A673 (cell line): ENCODE measurements at regions not wholly inside any gene's neighbourhood (a gene's known extent, or its start where the extent isn't known, plus 50 kb on each side); places are given as distances from the start of the nearest gene placed in this dataset.

ENCODE experiments used
- BruUV-seq: library from RNA; stranded (reverse); fragments of 400-500 nt; replicated peaks from 2 replicates; lab custom pipeline; 2021; lab: Mats Ljungman, UMichigan
- CTCF ChIA-PET: fragments of 300-600 bp; sonication (Branson Sonifier 250); formaldehyde crosslinking; loops from one replicate; lab custom pipeline; 2022; ENCODE audit warnings: antibody characterized with exemption; lab: Charles Lee
- POLR2A ChIA-PET: fragments of 300-600 bp; sonication (Branson Sonifier 250); formaldehyde crosslinking; loops from one replicate; lab custom pipeline; 2022; ENCODE audit warnings: antibody characterized with exemption; ENCODE audit not compliant: low non-redundant PET; lab: Charles Lee
- DNase-seq: peaks from one replicate; pipeline ENCODE4 v3.0.0-alpha.2; 2015; ENCODE audit warnings: low spot score
- H3K27ac ChIP-seq: fragments of 200-600 bp; sonication (generic); 2 replicates; pipeline ENCODE4 v1.5.1; 2016; ENCODE audit warnings: mixed run types, low read depth, mild to moderate bottlenecking, mixed read lengths, antibody characterized with exemption, low read length; ENCODE audit not compliant: poor library complexity, severe bottlenecking
- H3K27me3 ChIP-seq: fragments of 200-600 bp; sonication (generic); replicated peaks from 2 replicates; pipeline ENCODE4 v1.6.1; 2017; ENCODE audit warnings: mixed run types, low read depth, mild to moderate bottlenecking, mixed read lengths, antibody characterized with exemption, low read length; ENCODE audit not compliant: insufficient read depth, poor library complexity
- H3K36me3 ChIP-seq: fragments of 200-600 bp; sonication (generic); 2 replicates; pipeline ENCODE4 v1.6.1; 2016; ENCODE audit warnings: mixed run types, mild to moderate bottlenecking, mixed read lengths, antibody characterized with exemption, low read length; ENCODE audit not compliant: insufficient read depth, poor library complexity, severe bottlenecking
- H3K4me1 ChIP-seq: fragments of 200-600 bp; sonication (generic); 2 replicates; pipeline ENCODE4 v1.6.1; 2017; ENCODE audit warnings: mixed run types, mild to moderate bottlenecking, mixed read lengths, antibody characterized with exemption, low read length; ENCODE audit not compliant: insufficient read depth, poor library complexity, severe bottlenecking
- H3K4me3 ChIP-seq: fragments of 200-600 bp; sonication (generic); 2 replicates; pipeline ENCODE4 v1.5.1; 2016; ENCODE audit warnings: low read depth, mixed run types, mild to moderate bottlenecking, mixed read lengths, low read length; ENCODE audit not compliant: poor library complexity, severe bottlenecking
- H3K9me3 ChIP-seq: fragments of 200-600 bp; sonication (generic); 2 replicates; pipeline ENCODE4 v1.6.1; 2016; ENCODE audit warnings: mixed run types, low read depth, mild to moderate bottlenecking, mixed read lengths, antibody characterized with exemption, low read length; ENCODE audit not compliant: poor library complexity, severe bottlenecking
- CTCF ChIP-seq: fragments of 300-800, 200-600 bp; sonication (generic); conservative IDR thresholded peaks from 2 replicates; pipeline ENCODE4 v1.5.1; 2017; ENCODE audit warnings: low read depth, mild to moderate bottlenecking, antibody characterized with exemption, low read length, moderate library complexity, mixed read lengths
- EZH2 ChIP-seq: fragments of 200-600 bp; sonication (generic); IDR thresholded peaks from 2 replicates; pipeline ENCODE4 v1.6.1; 2017; ENCODE audit warnings: borderline replicate concordance, low read depth, mild to moderate bottlenecking, mixed read lengths, antibody characterized with exemption, low read length; ENCODE audit not compliant: poor library complexity, severe bottlenecking
- intact Hi-C: fragments of 100-400 bp; cut with micrococcal nuclease; formaldehyde crosslinking; loops from one replicate; pipeline ENCODE4 v1.10.0; 2022; ENCODE audit not compliant: unreplicated experiment

DNA sequence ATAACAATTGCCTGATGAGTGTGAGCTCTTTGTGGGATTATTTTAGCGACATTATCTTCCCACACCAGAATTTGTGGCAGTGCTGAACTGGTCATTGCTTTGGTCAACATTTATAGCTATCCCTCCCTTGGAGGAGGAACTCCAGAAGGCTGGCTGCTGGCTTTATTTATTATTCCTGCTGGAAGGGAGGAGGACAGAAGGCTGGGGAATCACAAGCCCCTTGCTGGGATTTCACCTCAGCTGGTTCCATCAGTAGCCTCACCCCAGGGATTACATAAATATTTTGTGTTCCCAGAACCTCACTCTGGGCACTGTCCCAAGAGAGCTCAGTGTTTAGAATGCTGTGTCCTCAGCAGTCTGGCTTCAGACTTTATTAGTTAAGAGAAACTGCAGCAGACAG lies 102.8 kb upstream of the C1orf21 start:
- ChIA-PET CTCF (no interaction called here), POLR2A (interaction anchor here (0.7 kb wide), 1 partner anchor 25 kb away, joined by 3 read pairs; no protein-coding TSS in a partner anchor)
- intact Hi-C loops: no loop called here
- H3K4me1 ChIP-seq: no peaks in the 10 kb centered on the region
- TF ChIP-seq EZH2 (no peak), CTCF (no peak)
- H3K9me3 ChIP-seq: no peaks in the 10 kb centered on the region
- DNase-seq: peak; percentile 21
- no peak overlapping the region for H3K4me3 ChIP-seq
- no peaks in the 10 kb centered on the region for H3K36me3 ChIP-seq
- H3K27ac ChIP-seq: no peak overlapping the region
- no peaks in the 10 kb centered on the region for H3K27me3 ChIP-seq
- no TSS peak for BruUV-seq

DNA sequence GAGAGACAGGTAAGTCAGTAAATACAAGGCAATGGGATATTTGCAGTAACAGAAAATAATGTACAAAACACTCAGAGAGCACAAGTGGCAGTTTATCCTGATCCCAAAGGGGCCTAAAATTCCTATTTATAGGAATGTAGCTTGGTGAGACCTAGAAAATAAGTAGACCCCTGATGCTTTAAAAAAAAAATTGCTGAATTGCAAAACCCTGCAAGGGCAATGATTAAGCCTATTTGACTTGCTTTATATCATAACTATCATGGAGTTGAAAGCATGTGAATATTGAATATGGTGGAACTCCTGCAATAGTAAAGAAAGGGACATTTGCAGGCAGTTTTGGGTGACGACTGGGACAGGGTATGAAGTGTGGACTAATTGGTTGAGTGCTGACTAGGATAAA lies 101.9 kb upstream of the C1orf21 start:
- no peaks in the 10 kb centered on the region for H3K27me3 ChIP-seq
- DNase-seq: no peak
- no peak overlapping the region for H3K4me3 ChIP-seq
- POLR2A ChIA-PET: no interaction called here
- CTCF ChIA-PET: no interaction called here
- H3K4me1 ChIP-seq: no peaks in the 10 kb centered on the region
- no peak overlapping the region for H3K27ac ChIP-seq
- BruUV-seq: no TSS peak
- no peaks in the 10 kb centered on the region for H3K36me3 ChIP-seq
- H3K9me3 ChIP-seq: peaks cover 4% of the 10 kb centered on the region
- no peak for TF ChIP-seq EZH2
- TF ChIP-seq CTCF: no peak
- intact Hi-C loops: no loop called here

GRCh38 chr1:184285401-184286087 lies 101.3 kb upstream of the C1orf21 start:
- no peaks in the 10 kb centered on the region for H3K4me1 ChIP-seq
- ChIA-PET CTCF (no interaction called here), POLR2A (no interaction called here)
- H3K36me3 ChIP-seq: no peaks in the 10 kb centered on the region
- DNase-seq: no peak
- no peaks in the 10 kb centered on the region for H3K27me3 ChIP-seq
- no peak for TF ChIP-seq CTCF
- no peak for TF ChIP-seq EZH2
- intact Hi-C loops: no loop called here
- peaks cover 10% of the 10 kb centered on the region for H3K9me3 ChIP-seq
- BruUV-seq: no TSS peak
- no peak overlapping the region for H3K27ac ChIP-seq
- H3K4me3 ChIP-seq: no peak overlapping the region
